ENCODE measurements at regions not wholly inside any gene's neighbourhood (a gene's known extent, or its start where the extent isn't known, plus 50 kb on each side); places are given as distances from the start of the nearest gene placed in this dataset.
"Not testable (repeated sequence)": the region's sequence is repeated elsewhere in the genome, so short reads cannot be mapped to it uniquely, and the experiment has no call there.

DNA sequence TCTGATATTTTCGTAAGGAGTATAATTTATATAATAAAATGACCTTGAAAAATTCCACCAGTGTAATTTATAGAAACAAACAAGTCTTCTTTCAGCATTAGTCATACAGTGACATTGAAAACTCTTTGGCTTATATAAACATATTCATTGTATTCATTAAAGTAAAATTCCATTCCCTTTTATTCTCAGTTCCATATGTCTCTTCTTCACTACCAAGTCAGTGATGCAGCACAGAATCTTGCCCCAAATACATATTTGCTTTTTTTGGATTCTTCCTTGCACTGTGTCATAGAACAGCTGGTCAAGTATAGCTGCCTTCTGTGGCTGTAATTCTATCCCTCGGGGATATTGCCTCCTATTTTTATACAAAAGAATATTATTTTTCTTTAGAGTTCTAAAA is 884.5 kb upstream of the POT1 start:
- Mint-ChIP-seq H3K9me3 (no peaks in the 10 kb centered on the region), H3K27me3 (ENCODE audit: insufficient read depth, low read depth, poor library complexity) (no peaks in the 10 kb centered on the region), H3K36me3 (ENCODE audit: low read depth) (no peaks in the 10 kb centered on the region), H3K4me3 (no peak overlapping the region), H3K27ac (no peak overlapping the region), H3K4me1 (no peaks in the 10 kb centered on the region)
- Histone ChIP-seq H4K20me1 (replicated peaks; ENCODE audit: insufficient read depth) (no peaks in the 10 kb centered on the region), H3K36me3 (ENCODE audit: insufficient read depth) (no peaks in the 10 kb centered on the region), H3K4me2 (no peak overlapping the region), H3K79me2 (replicated peaks; ENCODE audit: insufficient read depth) (no peaks in the 10 kb centered on the region), H3K27me3 (ENCODE audit: insufficient read depth) (no peaks in the 10 kb centered on the region), H3K4me3 (no peak overlapping the region), H3K27ac (ENCODE audit: low read depth) (no peak overlapping the region), H2AFZ (no peak overlapping the region), H3F3A (replicated peaks; ENCODE audit: low read depth) (no peaks in the 10 kb centered on the region), H3K9me2 (ENCODE audit: insufficient read depth) (no peaks in the 10 kb centered on the region), H3K4me1 (ENCODE audit: insufficient read depth) (no peaks in the 10 kb centered on the region)
- TF ChIP-seq POLR2AphosphoS5 (IDR thresholded peaks at IDR 0.05; ENCODE audit: low read depth) (no peak), ZNF331 (CRISPR knock-in tag; IDR thresholded peaks at IDR 0.05; ENCODE audit: low read depth) (no peak), EZH2 (IDR thresholded peaks at IDR 0.05; ENCODE audit: low read depth, unreplicated experiment) (no peak), CREB1 (CRISPR knock-in tag; IDR thresholded peaks at IDR 0.05; ENCODE audit: low read depth) (no peak), EZH2phosphoT487 (IDR thresholded peaks at IDR 0.05; ENCODE audit: unreplicated experiment) (no peak), STAT1 (IDR thresholded peaks at IDR 0.05; ENCODE audit: unreplicated experiment) (no peak), JUNB (IDR thresholded peaks at IDR 0.05; ENCODE audit: unreplicated experiment) (no peak)
- TF ChIP-seq, protein P1, sequence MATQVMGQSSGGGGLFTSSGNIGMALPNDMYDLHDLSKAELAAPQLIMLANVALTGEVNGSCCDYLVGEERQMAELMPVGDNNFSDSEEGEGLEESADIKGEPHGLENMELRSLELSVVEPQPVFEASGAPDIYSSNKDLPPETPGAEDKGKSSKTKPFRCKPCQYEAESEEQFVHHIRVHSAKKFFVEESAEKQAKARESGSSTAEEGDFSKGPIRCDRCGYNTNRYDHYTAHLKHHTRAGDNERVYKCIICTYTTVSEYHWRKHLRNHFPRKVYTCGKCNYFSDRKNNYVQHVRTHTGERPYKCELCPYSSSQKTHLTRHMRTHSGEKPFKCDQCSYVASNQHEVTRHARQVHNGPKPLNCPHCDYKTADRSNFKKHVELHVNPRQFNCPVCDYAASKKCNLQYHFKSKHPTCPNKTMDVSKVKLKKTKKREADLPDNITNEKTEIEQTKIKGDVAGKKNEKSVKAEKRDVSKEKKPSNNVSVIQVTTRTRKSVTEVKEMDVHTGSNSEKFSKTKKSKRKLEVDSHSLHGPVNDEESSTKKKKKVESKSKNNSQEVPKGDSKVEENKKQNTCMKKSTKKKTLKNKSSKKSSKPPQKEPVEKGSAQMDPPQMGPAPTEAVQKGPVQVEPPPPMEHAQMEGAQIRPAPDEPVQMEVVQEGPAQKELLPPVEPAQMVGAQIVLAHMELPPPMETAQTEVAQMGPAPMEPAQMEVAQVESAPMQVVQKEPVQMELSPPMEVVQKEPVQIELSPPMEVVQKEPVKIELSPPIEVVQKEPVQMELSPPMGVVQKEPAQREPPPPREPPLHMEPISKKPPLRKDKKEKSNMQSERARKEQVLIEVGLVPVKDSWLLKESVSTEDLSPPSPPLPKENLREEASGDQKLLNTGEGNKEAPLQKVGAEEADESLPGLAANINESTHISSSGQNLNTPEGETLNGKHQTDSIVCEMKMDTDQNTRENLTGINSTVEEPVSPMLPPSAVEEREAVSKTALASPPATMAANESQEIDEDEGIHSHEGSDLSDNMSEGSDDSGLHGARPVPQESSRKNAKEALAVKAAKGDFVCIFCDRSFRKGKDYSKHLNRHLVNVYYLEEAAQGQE (IDR thresholded peaks at IDR 0.05; ENCODE audit: unreplicated experiment) = no peak
- TF ChIP-seq, protein P2, sequence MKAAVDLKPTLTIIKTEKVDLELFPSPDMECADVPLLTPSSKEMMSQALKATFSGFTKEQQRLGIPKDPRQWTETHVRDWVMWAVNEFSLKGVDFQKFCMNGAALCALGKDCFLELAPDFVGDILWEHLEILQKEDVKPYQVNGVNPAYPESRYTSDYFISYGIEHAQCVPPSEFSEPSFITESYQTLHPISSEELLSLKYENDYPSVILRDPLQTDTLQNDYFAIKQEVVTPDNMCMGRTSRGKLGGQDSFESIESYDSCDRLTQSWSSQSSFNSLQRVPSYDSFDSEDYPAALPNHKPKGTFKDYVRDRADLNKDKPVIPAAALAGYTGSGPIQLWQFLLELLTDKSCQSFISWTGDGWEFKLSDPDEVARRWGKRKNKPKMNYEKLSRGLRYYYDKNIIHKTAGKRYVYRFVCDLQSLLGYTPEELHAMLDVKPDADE (IDR thresholded peaks at IDR 0.05) = no peak
- TF ChIP-seq, protein P3, sequence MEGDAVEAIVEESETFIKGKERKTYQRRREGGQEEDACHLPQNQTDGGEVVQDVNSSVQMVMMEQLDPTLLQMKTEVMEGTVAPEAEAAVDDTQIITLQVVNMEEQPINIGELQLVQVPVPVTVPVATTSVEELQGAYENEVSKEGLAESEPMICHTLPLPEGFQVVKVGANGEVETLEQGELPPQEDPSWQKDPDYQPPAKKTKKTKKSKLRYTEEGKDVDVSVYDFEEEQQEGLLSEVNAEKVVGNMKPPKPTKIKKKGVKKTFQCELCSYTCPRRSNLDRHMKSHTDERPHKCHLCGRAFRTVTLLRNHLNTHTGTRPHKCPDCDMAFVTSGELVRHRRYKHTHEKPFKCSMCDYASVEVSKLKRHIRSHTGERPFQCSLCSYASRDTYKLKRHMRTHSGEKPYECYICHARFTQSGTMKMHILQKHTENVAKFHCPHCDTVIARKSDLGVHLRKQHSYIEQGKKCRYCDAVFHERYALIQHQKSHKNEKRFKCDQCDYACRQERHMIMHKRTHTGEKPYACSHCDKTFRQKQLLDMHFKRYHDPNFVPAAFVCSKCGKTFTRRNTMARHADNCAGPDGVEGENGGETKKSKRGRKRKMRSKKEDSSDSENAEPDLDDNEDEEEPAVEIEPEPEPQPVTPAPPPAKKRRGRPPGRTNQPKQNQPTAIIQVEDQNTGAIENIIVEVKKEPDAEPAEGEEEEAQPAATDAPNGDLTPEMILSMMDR (conservative IDR thresholded peaks at IDR 0.05; ENCODE audit: low read depth in 2 of 2) = no peak
- TF ChIP-seq, protein P4, sequence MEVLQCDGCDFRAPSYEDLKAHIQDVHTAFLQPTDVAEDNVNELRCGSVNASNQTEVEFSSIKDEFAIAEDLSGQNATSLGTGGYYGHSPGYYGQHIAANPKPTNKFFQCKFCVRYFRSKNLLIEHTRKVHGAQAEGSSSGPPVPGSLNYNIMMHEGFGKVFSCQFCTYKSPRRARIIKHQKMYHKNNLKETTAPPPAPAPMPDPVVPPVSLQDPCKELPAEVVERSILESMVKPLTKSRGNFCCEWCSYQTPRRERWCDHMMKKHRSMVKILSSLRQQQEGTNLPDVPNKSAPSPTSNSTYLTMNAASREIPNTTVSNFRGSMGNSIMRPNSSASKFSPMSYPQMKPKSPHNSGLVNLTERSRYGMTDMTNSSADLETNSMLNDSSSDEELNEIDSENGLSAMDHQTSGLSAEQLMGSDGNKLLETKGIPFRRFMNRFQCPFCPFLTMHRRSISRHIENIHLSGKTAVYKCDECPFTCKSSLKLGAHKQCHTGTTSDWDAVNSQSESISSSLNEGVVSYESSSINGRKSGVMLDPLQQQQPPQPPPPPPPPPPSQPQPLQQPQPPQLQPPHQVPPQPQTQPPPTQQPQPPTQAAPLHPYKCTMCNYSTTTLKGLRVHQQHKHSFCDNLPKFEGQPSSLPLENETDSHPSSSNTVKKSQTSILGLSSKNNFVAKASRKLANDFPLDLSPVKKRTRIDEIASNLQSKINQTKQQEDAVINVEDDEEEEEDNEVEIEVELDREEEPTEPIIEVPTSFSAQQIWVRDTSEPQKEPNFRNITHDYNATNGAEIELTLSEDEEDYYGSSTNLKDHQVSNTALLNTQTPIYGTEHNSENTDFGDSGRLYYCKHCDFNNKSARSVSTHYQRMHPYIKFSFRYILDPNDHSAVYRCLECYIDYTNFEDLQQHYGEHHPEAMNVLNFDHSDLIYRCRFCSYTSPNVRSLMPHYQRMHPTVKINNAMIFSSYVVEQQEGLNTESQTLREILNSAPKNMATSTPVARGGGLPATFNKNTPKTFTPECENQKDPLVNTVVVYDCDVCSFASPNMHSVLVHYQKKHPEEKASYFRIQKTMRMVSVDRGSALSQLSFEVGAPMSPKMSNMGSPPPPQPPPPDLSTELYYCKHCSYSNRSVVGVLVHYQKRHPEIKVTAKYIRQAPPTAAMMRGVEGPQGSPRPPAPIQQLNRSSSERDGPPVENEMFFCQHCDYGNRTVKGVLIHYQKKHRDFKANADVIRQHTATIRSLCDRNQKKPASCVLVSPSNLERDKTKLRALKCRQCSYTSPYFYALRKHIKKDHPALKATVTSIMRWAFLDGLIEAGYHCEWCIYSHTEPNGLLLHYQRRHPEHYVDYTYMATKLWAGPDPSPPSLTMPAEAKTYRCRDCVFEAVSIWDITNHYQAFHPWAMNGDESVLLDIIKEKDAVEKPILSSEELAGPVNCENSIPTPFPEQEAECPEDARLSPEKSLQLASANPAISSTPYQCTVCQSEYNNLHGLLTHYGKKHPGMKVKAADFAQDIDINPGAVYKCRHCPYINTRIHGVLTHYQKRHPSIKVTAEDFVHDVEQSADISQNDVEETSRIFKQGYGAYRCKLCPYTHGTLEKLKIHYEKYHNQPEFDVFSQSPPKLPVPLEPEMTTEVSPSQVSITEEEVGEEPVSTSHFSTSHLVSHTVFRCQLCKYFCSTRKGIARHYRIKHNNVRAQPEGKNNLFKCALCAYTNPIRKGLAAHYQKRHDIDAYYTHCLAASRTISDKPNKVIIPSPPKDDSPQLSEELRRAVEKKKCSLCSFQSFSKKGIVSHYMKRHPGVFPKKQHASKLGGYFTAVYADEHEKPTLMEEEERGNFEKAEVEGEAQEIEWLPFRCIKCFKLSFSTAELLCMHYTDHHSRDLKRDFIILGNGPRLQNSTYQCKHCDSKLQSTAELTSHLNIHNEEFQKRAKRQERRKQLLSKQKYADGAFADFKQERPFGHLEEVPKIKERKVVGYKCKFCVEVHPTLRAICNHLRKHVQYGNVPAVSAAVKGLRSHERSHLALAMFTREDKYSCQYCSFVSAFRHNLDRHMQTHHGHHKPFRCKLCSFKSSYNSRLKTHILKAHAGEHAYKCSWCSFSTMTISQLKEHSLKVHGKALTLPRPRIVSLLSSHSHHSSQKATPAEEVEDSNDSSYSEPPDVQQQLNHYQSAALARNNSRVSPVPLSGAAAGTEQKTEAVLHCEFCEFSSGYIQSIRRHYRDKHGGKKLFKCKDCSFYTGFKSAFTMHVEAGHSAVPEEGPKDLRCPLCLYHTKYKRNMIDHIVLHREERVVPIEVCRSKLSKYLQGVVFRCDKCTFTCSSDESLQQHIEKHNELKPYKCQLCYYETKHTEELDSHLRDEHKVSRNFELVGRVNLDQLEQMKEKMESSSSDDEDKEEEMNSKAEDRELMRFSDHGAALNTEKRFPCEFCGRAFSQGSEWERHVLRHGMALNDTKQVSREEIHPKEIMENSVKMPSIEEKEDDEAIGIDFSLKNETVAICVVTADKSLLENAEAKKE (CRISPR knock-in tag; IDR thresholded peaks at IDR 0.05) = no peak
- ATAC-seq = no peak
- no peak for DNase-seq (ENCODE audit: low spot score)

DNA sequence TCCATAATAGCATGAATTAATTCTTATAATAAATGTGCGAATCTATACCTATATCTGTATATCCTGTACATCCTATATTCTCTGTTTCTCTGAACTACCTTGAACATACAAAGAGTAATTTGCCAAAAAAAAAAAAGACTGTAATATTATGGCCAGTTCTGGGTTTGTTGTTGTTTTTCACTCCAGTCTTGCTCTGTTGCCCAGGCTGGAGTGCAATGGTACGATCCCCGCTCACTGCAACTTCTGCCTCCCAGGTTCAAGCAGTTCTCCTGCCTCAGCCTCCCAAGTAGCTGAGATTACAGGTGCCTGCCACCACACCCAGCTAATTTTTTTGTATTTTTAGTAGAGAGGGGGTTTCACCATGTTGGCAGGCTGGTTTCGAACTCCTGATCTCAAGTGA is 876.9 kb upstream of the POT1 start:
- not testable (repeated sequence) for H3K36me3 Mint-ChIP-seq (ENCODE audit: low read depth); H3K4me2 ChIP-seq; H3K27me3 ChIP-seq (ENCODE audit: insufficient read depth); H3K9me3 Mint-ChIP-seq; H3F3A ChIP-seq (replicated peaks; ENCODE audit: low read depth); H3K4me1 Mint-ChIP-seq; H2AFZ ChIP-seq; H3K4me3 ChIP-seq; H3K27ac Mint-ChIP-seq; H3K4me1 ChIP-seq (ENCODE audit: insufficient read depth); H3K36me3 ChIP-seq (ENCODE audit: insufficient read depth); H4K20me1 ChIP-seq (replicated peaks; ENCODE audit: insufficient read depth); H3K4me3 Mint-ChIP-seq; H3K27me3 Mint-ChIP-seq (ENCODE audit: insufficient read depth, low read depth, poor library complexity); H3K27ac ChIP-seq (ENCODE audit: low read depth); H3K79me2 ChIP-seq (replicated peaks; ENCODE audit: insufficient read depth); ATAC-seq
- peak; percentile 2 for DNase-seq (ENCODE audit: low spot score)
- peaks cover 25% of the 10 kb centered on the region for H3K9me2 ChIP-seq (ENCODE audit: insufficient read depth)

All from GM23338 (cell line).